HG02884 (cell line): ENCODE measurements at regions not wholly inside any gene's neighbourhood (a gene's known extent, or its start where the extent isn't known, plus 50 kb on each side); places are given as distances from the start of the nearest gene placed in this dataset.

Experiments
- ATAC-seq: cut with Tn5 transposase; IDR thresholded peaks from one replicate; pipeline ENCODE4 v1.9.1; 2021; ENCODE audit warnings: mild to moderate bottlenecking, moderate library complexity; ENCODE audit not compliant: unreplicated experiment

GRCh38 chr4:159497936-159498335 lies 395.1 kb downstream of the RAPGEF2 start:
- ATAC-seq: no peak

- ATAC-seq: no peak
Measured at GRCh38 chr4:159498446-159499115, 395.7 kb downstream of the RAPGEF2 start.

GRCh38 chr4:159500861-159501260 lies 398.0 kb downstream of the RAPGEF2 start:
- no peak for ATAC-seq

- ATAC-seq: no peak
Measured at GRCh38 chr4:159503236-159504008, 400.5 kb downstream of the RAPGEF2 start.

GRCh38 chr4:159504684-159505083 lies 401.8 kb downstream of the RAPGEF2 start:
- no peak for ATAC-seq

- ATAC-seq: no peak
Measured at GRCh38 chr4:159505266-159505975, 402.5 kb downstream of the RAPGEF2 start.

GRCh38 chr4:159506801-159507517 lies 404.1 kb downstream of the RAPGEF2 start:
- no peak for ATAC-seq

GRCh38 chr4:159508917-159509500 lies 406.1 kb downstream of the RAPGEF2 start:
- no peak for ATAC-seq

GRCh38 chr4:159512348-159512747 lies 409.5 kb downstream of the RAPGEF2 start:
- no peak for ATAC-seq

- no peak for ATAC-seq
Measured at GRCh38 chr4:159515314-159516025, 412.6 kb downstream of the RAPGEF2 start.

GRCh38 chr4:159516556-159517140 lies 413.8 kb downstream of the RAPGEF2 start:
- no peak for ATAC-seq

GRCh38 chr4:159520074-159520473 lies 417.2 kb downstream of the RAPGEF2 start:
- no peak for ATAC-seq

- no peak for ATAC-seq
Measured at GRCh38 chr4:159526172-159526571, 423.3 kb downstream of the RAPGEF2 start.

- no peak for ATAC-seq
Measured at GRCh38 chr4:159534655-159535054, 431.8 kb downstream of the RAPGEF2 start.

GRCh38 chr4:159538556-159538955 lies 435.7 kb downstream of the RAPGEF2 start:
- ATAC-seq: no peak

GRCh38 chr4:159540038-159540437 lies 437.2 kb downstream of the RAPGEF2 start:
- no peak for ATAC-seq

- no peak for ATAC-seq
Measured at GRCh38 chr4:159540501-159540900, 437.6 kb downstream of the RAPGEF2 start.

GRCh38 chr4:159541143-159541542 lies 438.3 kb downstream of the RAPGEF2 start:
- no peak for ATAC-seq

- no peak for ATAC-seq
Measured at GRCh38 chr4:159542296-159542695, 439.4 kb downstream of the RAPGEF2 start.

- ATAC-seq: no peak
Measured at GRCh38 chr4:159543831-159544230, 441.0 kb downstream of the RAPGEF2 start.
